ENCODE measurements at regions not wholly inside any gene's neighbourhood (a gene's known extent, or its start where the extent isn't known, plus 50 kb on each side); places are given as distances from the start of the nearest gene placed in this dataset.

DNA sequence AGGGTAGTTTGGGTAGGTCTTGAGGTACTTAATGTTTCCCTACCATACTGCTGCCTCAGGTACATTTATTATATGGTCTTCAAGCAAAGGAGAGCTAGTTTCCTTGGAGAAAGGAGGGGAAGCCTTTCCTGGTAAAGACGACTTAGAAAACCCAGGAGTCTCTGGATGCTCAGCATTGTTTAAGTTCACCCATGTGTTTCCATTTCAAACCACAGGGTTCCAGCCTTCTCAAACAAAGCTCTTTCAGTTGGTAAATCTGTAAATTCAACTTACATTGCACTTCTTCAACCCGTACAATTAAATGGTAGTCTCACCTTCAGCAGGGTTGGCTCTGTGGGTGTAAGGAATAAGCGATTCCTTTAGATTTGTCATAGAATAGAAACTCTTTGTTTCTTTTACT is 111.9 kb upstream of the UNC5C start:
- Histone ChIP-seq H3K4me1 (no peaks in the 10 kb centered on the region), H3K9me3 (peaks cover 2% of the 10 kb centered on the region), H3K27me3 (no peaks in the 10 kb centered on the region), H3K36me3 (no peaks in the 10 kb centered on the region), H3K4me3 (ENCODE audit: low read depth, low read length) (no peak overlapping the region)
- DNase-seq = no peak
- TF ChIP-seq, protein P1, sequence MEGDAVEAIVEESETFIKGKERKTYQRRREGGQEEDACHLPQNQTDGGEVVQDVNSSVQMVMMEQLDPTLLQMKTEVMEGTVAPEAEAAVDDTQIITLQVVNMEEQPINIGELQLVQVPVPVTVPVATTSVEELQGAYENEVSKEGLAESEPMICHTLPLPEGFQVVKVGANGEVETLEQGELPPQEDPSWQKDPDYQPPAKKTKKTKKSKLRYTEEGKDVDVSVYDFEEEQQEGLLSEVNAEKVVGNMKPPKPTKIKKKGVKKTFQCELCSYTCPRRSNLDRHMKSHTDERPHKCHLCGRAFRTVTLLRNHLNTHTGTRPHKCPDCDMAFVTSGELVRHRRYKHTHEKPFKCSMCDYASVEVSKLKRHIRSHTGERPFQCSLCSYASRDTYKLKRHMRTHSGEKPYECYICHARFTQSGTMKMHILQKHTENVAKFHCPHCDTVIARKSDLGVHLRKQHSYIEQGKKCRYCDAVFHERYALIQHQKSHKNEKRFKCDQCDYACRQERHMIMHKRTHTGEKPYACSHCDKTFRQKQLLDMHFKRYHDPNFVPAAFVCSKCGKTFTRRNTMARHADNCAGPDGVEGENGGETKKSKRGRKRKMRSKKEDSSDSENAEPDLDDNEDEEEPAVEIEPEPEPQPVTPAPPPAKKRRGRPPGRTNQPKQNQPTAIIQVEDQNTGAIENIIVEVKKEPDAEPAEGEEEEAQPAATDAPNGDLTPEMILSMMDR (IDR thresholded peaks at IDR 0.05; ENCODE audit: low read depth, low read length) = no peak

DNA sequence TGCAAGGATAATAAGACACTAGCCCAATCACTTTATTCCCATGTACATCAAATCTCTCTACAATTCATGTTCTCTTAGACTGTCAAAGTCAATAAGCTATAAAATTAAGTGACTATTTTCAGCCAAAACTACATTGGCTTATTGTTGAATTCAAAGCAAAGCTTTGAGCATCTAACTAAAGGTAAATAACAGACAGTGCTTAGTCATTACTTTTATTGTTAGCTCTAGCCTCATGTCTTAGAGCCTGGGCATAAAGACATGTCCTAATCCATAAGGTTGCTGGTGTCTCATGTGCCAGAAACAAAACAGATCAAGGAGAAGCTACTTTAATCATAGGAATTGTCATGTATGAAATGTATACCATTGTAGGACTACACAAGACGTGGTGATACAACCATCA is 103.1 kb upstream of the UNC5C start:
- H3K4me1 ChIP-seq = no peaks in the 10 kb centered on the region
- no peak overlapping the region for H3K4me3 ChIP-seq (ENCODE audit: low read depth, low read length)
- H3K36me3 ChIP-seq = no peaks in the 10 kb centered on the region
- no peak for DNase-seq
- TF ChIP-seq, protein P1 (IDR thresholded peaks at IDR 0.05; ENCODE audit: low read depth, low read length) = no peak
- no peaks in the 10 kb centered on the region for H3K27me3 ChIP-seq
- H3K9me3 ChIP-seq = no peaks in the 10 kb centered on the region

DNA sequence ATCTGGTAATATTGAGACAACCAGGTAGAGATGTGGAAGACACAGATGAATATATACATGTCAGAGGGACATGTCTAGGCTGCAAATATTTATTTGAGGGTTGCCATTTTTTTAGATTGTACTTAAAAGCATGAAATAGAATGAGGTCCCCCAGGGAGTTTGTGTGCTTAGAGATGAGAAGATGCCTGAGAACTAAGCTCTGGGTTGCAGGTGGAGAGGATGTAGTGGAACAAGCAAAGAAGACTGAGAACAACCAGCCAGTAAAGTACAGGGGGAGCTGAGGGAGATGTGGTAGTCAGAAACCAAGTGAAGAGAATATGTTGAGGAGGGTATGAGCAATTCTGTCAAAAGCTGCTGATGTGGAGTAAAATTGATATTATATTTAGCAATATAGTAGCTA is 95.6 kb upstream of the UNC5C start:
- Histone ChIP-seq H3K27me3 (no peaks in the 10 kb centered on the region), H3K4me3 (ENCODE audit: low read depth, low read length) (no peak overlapping the region), H3K36me3 (no peaks in the 10 kb centered on the region), H3K4me1 (peaks cover 16% of the 10 kb centered on the region), H3K9me3 (no peaks in the 10 kb centered on the region)
- no peak for DNase-seq
- TF ChIP-seq, protein P1 (IDR thresholded peaks at IDR 0.05; ENCODE audit: low read depth, low read length) = no peak

DNA sequence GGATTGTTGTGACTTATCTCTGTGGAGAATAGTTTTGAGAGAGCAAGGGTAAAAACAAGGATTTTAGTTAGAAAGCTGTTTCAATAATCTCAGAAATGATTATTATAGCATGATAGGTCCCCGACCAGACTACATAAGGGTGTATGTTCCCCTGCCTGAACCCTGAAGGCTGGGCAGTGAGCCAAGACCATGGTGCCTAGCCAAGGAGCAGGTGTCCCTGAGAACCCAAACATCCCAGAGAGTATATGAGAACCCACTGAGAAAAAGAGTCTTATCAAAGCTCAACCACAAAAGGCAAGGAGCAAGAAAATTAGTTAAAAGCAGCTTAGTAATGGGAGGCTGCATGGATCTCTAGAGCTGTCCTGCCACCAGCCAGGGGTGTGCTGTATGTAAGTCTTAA is 94.9 kb upstream of the UNC5C start:
- Histone ChIP-seq H3K4me3 (ENCODE audit: low read depth, low read length) (no peak overlapping the region), H3K36me3 (no peaks in the 10 kb centered on the region), H3K9me3 (no peaks in the 10 kb centered on the region), H3K27me3 (no peaks in the 10 kb centered on the region), H3K4me1 (peaks cover 24% of the 10 kb centered on the region)
- TF ChIP-seq, protein P1 (IDR thresholded peaks at IDR 0.05; ENCODE audit: low read depth, low read length) = no peak
- peak; percentile 34 for DNase-seq

DNA sequence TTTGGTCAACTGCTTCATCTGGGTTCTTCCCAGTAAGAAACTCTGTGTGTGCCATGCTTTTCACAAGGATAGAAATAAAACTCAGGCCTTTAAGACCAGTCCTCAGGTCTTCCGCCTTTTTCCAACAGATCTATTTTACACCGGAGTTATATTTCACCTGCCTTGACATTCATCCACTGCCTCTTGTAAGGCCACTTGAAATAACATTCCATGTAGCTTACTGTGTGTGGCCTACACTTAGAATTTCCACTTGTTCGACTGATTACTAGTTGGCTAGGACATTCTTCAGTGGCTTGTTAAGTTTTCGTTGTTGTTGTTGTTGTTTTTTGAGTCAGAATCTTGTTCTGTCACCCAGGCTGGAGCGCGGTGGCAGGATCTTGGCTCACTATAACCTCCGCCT is 92.8 kb upstream of the UNC5C start:
- no peak for DNase-seq
- TF ChIP-seq, protein P1 (IDR thresholded peaks at IDR 0.05; ENCODE audit: low read depth, low read length) = no peak
- Histone ChIP-seq H3K4me3 (ENCODE audit: low read depth, low read length) (no peak overlapping the region), H3K36me3 (no peaks in the 10 kb centered on the region), H3K27me3 (no peaks in the 10 kb centered on the region), H3K9me3 (no peaks in the 10 kb centered on the region), H3K4me1 (peaks cover 28% of the 10 kb centered on the region)

DNA sequence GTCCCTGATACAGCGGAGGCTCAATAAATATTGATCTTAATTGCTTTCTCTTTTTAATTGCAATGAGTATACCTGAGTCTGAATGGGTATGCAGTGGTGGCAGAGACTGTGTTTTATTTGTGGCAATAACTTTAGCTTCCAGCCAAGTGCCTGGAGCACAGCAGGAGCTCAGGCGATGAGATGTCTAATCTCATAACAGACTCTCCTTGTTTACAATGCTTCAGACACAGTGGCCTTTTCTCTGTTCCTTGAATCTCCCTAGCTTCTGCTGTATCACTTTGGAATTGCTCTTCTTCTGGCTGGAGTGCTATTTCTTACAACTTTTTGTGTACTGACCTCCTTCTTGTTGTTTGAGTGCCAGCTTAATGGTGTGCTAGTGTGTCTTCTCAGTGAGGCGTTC is 91.5 kb upstream of the UNC5C start:
- Histone ChIP-seq H3K36me3 (no peaks in the 10 kb centered on the region), H3K9me3 (no peaks in the 10 kb centered on the region), H3K4me1 (peaks cover 34% of the 10 kb centered on the region), H3K4me3 (ENCODE audit: low read depth, low read length) (no peak overlapping the region), H3K27me3 (no peaks in the 10 kb centered on the region)
- TF ChIP-seq, protein P1 (IDR thresholded peaks at IDR 0.05; ENCODE audit: low read depth, low read length) = no peak
- no peak for DNase-seq
